ENCODE measurements at regions not wholly inside any gene's neighbourhood (a gene's known extent, or its start where the extent isn't known, plus 50 kb on each side); places are given as distances from the start of the nearest gene placed in this dataset.

GRCh38 chr1:96116731-96117130, 604.9 kb upstream of the PTBP2 start:
- Histone ChIP-seq H3K79me2 (ENCODE audit: insufficient read depth, low read length) (no peaks in the 10 kb centered on the region), H3K9me3 (ENCODE audit: insufficient read depth, low read depth, low read length) (no peaks in the 10 kb centered on the region), H3K9ac (ENCODE audit: low read length) (no peak overlapping the region), H2AFZ (ENCODE audit: low read depth, low read length) (peak overlapping the region; percentile 44), H3K27ac (ENCODE audit: low read depth, low read length) (no peak overlapping the region), H4K20me1 (ENCODE audit: insufficient read depth, low read length) (no peaks in the 10 kb centered on the region), H3K4me1 (ENCODE audit: insufficient read depth, low read length) (no peaks in the 10 kb centered on the region), H3K4me2 (ENCODE audit: low read length) (peak overlapping the region; percentile 31), H3K4me3 (ENCODE audit: insufficient read depth, low read depth, low read length) (no peak overlapping the region), H3K36me3 (ENCODE audit: insufficient read depth, low read length) (no peaks in the 10 kb centered on the region), H3K27me3 (ENCODE audit: insufficient read depth, low read length) (no peaks in the 10 kb centered on the region)
- no peak for TF ChIP-seq EZH2 (IDR thresholded peaks at IDR 0.05; ENCODE audit: insufficient read depth, low read length)
- TF ChIP-seq, protein P1, sequence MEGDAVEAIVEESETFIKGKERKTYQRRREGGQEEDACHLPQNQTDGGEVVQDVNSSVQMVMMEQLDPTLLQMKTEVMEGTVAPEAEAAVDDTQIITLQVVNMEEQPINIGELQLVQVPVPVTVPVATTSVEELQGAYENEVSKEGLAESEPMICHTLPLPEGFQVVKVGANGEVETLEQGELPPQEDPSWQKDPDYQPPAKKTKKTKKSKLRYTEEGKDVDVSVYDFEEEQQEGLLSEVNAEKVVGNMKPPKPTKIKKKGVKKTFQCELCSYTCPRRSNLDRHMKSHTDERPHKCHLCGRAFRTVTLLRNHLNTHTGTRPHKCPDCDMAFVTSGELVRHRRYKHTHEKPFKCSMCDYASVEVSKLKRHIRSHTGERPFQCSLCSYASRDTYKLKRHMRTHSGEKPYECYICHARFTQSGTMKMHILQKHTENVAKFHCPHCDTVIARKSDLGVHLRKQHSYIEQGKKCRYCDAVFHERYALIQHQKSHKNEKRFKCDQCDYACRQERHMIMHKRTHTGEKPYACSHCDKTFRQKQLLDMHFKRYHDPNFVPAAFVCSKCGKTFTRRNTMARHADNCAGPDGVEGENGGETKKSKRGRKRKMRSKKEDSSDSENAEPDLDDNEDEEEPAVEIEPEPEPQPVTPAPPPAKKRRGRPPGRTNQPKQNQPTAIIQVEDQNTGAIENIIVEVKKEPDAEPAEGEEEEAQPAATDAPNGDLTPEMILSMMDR (IDR thresholded peaks at IDR 0.05; ENCODE audit: insufficient read depth, low read depth, low read length), result no peak
- Mint-ChIP-seq H3K27me3 (ENCODE audit: low read depth, unreplicated experiment) (no peaks in the 10 kb centered on the region), H3K4me1 (ENCODE audit: low read depth, unreplicated experiment) (no peaks in the 10 kb centered on the region), H3K9me3 (ENCODE audit: unreplicated experiment) (peaks cover 3% of the 10 kb centered on the region), H3K27ac (ENCODE audit: unreplicated experiment) (no peak overlapping the region), H3K36me3 (ENCODE audit: low read depth, unreplicated experiment) (no peaks in the 10 kb centered on the region), H3K4me3 (ENCODE audit: unreplicated experiment) (no peak overlapping the region)
- FAIRE-seq (no peak), DNase-seq (ENCODE audit: low read depth) (peak; percentile 5)

DNA sequence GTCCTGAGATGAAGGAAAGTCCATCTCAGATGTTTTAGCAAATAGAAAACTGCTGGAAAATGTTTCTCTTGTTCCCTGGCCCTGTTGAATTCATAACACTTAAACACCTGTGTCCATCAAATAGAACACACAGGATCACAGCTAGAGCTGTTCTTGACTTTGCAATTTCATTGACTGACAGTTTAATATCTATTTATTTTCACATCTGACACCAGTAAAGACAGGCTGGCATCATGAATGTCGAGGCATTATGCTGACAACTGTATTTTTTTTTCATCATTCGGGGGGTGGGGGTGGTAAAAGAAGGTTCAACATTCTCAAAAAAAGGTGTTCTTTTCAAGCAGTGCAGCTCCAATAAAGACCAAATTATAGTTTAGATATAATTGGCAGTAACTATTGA, 591.2 kb upstream of the PTBP2 start:
- Mint-ChIP-seq H3K36me3 (ENCODE audit: low read depth, unreplicated experiment) (no peaks in the 10 kb centered on the region), H3K27ac (ENCODE audit: unreplicated experiment) (no peak overlapping the region), H3K27me3 (ENCODE audit: low read depth, unreplicated experiment) (no peaks in the 10 kb centered on the region), H3K4me3 (ENCODE audit: unreplicated experiment) (no peak overlapping the region), H3K9me3 (ENCODE audit: unreplicated experiment) (no peaks in the 10 kb centered on the region), H3K4me1 (ENCODE audit: low read depth, unreplicated experiment) (peaks cover 3% of the 10 kb centered on the region)
- no peak for FAIRE-seq
- DNase-seq (ENCODE audit: low read depth), result no peak
- H3K27me3 ChIP-seq (ENCODE audit: insufficient read depth, low read length), result no peaks in the 10 kb centered on the region
- H3K9ac ChIP-seq (ENCODE audit: low read length), result no peak overlapping the region
- H3K4me1 ChIP-seq (ENCODE audit: insufficient read depth, low read length), result no peaks in the 10 kb centered on the region
- no peaks in the 10 kb centered on the region for H3K9me3 ChIP-seq (ENCODE audit: insufficient read depth, low read depth, low read length)
- no peak overlapping the region for H2AFZ ChIP-seq (ENCODE audit: low read depth, low read length)
- H3K4me3 ChIP-seq (ENCODE audit: insufficient read depth, low read depth, low read length), result no peak overlapping the region
- no peaks in the 10 kb centered on the region for H3K36me3 ChIP-seq (ENCODE audit: insufficient read depth, low read length)
- H3K27ac ChIP-seq (ENCODE audit: low read depth, low read length), result no peak overlapping the region
- no peaks in the 10 kb centered on the region for H3K79me2 ChIP-seq (ENCODE audit: insufficient read depth, low read length)
- no peaks in the 10 kb centered on the region for H4K20me1 ChIP-seq (ENCODE audit: insufficient read depth, low read length)
- no peak overlapping the region for H3K4me2 ChIP-seq (ENCODE audit: low read length)
- TF ChIP-seq EZH2 (IDR thresholded peaks at IDR 0.05; ENCODE audit: insufficient read depth, low read length), result no peak
- TF ChIP-seq, protein P1 (IDR thresholded peaks at IDR 0.05; ENCODE audit: insufficient read depth, low read depth, low read length), result no peak

DNA sequence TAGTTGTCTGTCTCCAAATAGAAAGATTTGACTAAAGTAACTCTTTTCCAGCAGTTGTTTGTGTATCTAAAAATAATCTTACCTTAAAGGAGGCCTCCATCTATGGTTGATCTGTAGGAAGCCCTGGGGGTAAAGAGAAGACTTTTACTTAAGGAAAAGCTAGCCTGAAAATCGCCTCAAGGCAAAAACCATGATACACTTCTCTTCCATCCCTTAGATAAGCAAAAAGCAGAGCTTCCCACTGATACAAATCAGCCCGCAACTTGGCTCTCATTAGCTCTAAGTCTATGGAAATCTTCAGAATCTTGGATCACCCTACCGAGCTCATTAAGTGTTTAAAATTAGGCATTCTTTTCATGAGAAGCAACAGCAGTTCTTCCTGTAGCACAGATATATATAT, 576.9 kb upstream of the PTBP2 start:
- H3K27ac Mint-ChIP-seq (ENCODE audit: unreplicated experiment), result no peak overlapping the region
- H3K4me1 ChIP-seq (ENCODE audit: insufficient read depth, low read length), result no peaks in the 10 kb centered on the region
- H3K9me3 Mint-ChIP-seq (ENCODE audit: unreplicated experiment), result peaks cover 3% of the 10 kb centered on the region
- TF ChIP-seq, protein P1 (IDR thresholded peaks at IDR 0.05; ENCODE audit: insufficient read depth, low read depth, low read length), result no peak
- TF ChIP-seq EZH2 (IDR thresholded peaks at IDR 0.05; ENCODE audit: insufficient read depth, low read length), result no peak
- H3K4me3 Mint-ChIP-seq (ENCODE audit: unreplicated experiment), result no peak overlapping the region
- H3K27ac ChIP-seq (ENCODE audit: low read depth, low read length), result no peak overlapping the region
- H3K27me3 Mint-ChIP-seq (ENCODE audit: low read depth, unreplicated experiment), result no peaks in the 10 kb centered on the region
- FAIRE-seq (no peak), DNase-seq (ENCODE audit: low read depth) (no peak)
- no peak overlapping the region for H2AFZ ChIP-seq (ENCODE audit: low read depth, low read length)
- H3K27me3 ChIP-seq (ENCODE audit: insufficient read depth, low read length), result no peaks in the 10 kb centered on the region
- H4K20me1 ChIP-seq (ENCODE audit: insufficient read depth, low read length), result no peaks in the 10 kb centered on the region
- H3K4me3 ChIP-seq (ENCODE audit: insufficient read depth, low read depth, low read length), result no peak overlapping the region
- H3K9ac ChIP-seq (ENCODE audit: low read length), result no peak overlapping the region
- H3K36me3 Mint-ChIP-seq (ENCODE audit: low read depth, unreplicated experiment), result no peaks in the 10 kb centered on the region
- no peaks in the 10 kb centered on the region for H3K36me3 ChIP-seq (ENCODE audit: insufficient read depth, low read length)
- no peaks in the 10 kb centered on the region for H3K79me2 ChIP-seq (ENCODE audit: insufficient read depth, low read length)
- no peaks in the 10 kb centered on the region for H3K9me3 ChIP-seq (ENCODE audit: insufficient read depth, low read depth, low read length)
- no peak overlapping the region for H3K4me2 ChIP-seq (ENCODE audit: low read length)
- no peaks in the 10 kb centered on the region for H3K4me1 Mint-ChIP-seq (ENCODE audit: low read depth, unreplicated experiment)

All from astrocyte (in vitro differentiated cells and primary cell).